ENCODE measurements at regions not wholly inside any gene's neighbourhood (a gene's known extent, or its start where the extent isn't known, plus 50 kb on each side); places are given as distances from the start of the nearest gene placed in this dataset.

- Histone ChIP-seq H4K20me1 (replicated peaks; ENCODE audit: control insufficient read depth, insufficient read depth, low read length) (no peaks in the 10 kb centered on the region), H3K9ac (ENCODE audit: insufficient read depth in 1 of 2, low read depth in 2 of 2, low read length in 2 of 2) (no peak overlapping the region), H3K9me3 (replicated peaks; ENCODE audit: control insufficient read depth, insufficient read depth, low read depth, low read length) (no peaks in the 10 kb centered on the region), H2AFZ (ENCODE audit: low read depth, low read length) (no peak overlapping the region), H3K36me3 (ENCODE audit: control insufficient read depth, insufficient read depth, low read length) (no peaks in the 10 kb centered on the region), H3K9me1 (ENCODE audit: control insufficient read depth, insufficient read depth, low read length) (no peaks in the 10 kb centered on the region), H3K27me3 (ENCODE audit: control insufficient read depth in 2 of 2, insufficient read depth in 2 of 2, low read length in 2 of 2) (peaks cover 0 to 5% of the 10 kb centered on the region in 2 experiments; a peak in 2 of 5 replicates), H3K4me2 (ENCODE audit: insufficient read depth, low read length) (no peak overlapping the region), H3K27ac (ENCODE audit: extremely low read depth, low read depth, low read length) (no peak overlapping the region), H3K4me1 (replicated peaks in 1 of 2; ENCODE audit: control insufficient read depth in 2 of 2, insufficient read depth in 2 of 2, low read length in 2 of 2) (no peaks in the 10 kb centered on the region), H3K79me2 (ENCODE audit: control insufficient read depth, insufficient read depth, low read length) (no peaks in the 10 kb centered on the region), H3K4me3 (no peak overlapping the region)
- WGBS (ENCODE audit: insufficient coverage, low coverage, missing lambda C conversion rate): 8% methylated on average over 2 of the region's 2 CpGs
- FAIRE-seq: no peak
- no peak for DNase-seq (ENCODE audit: extremely low read depth in 1 of 4, low spot score in 3 of 4)
- ATAC-seq: no peak
- in situ Hi-C loops (cut with MboI): no loop called here
- POLR2A ChIA-PET: no interaction called here
- BruUV-seq (replicated peaks): no TSS peak
- intact Hi-C loops (cut with micrococcal nuclease): no loop called here
- CTCF ChIA-PET (ENCODE audit: low intra/inter-chr PET ratio): no interaction called here
- no peak for TF ChIP-seq SOX6 (IDR thresholded peaks at IDR 0.05)
- no peak for TF ChIP-seq NCOR1 (IDR thresholded peaks at IDR 0.05)
- TF ChIP-seq BCL6 (CRISPR knock-in tag; IDR thresholded peaks at IDR 0.05): no peak
- TF ChIP-seq ZNF133 (CRISPR knock-in tag; IDR thresholded peaks at IDR 0.05): no peak
- no peak for TF ChIP-seq RBM14 (IDR thresholded peaks at IDR 0.05; ENCODE audit: borderline replicate concordance, insufficient read depth, low read depth, low read length)
- TF ChIP-seq ZNF316 (IDR thresholded peaks at IDR 0.05): peak; percentile 26; the same call in 1 of the 2 replicates
- TF ChIP-seq MAFF (IDR thresholded peaks at IDR 0.05; ENCODE audit: low read length): peak; percentile 29; the same call in 1 of the 2 replicates
- TF ChIP-seq TEAD4 (IDR thresholded peaks at IDR 0.05; ENCODE audit: low read length): no peak
- TF ChIP-seq TEAD4 (CRISPR knock-in tag; IDR thresholded peaks at IDR 0.05; ENCODE audit: borderline replicate concordance): no peak
- no peak for TF ChIP-seq KAT7 (CRISPR knock-in tag; IDR thresholded peaks at IDR 0.05; ENCODE audit: borderline replicate concordance)
These were observed 75.7 kb upstream of the PTPRT start for GRCh38 chr20:43265449-43265848.
